WTC11 (cell line): ENCODE measurements at regions not wholly inside any gene's neighbourhood (a gene's known extent, or its start where the extent isn't known, plus 50 kb on each side); places are given as distances from the start of the nearest gene placed in this dataset.

Source experiments
- ATAC-seq: fragments of 200-7000 bp; cut with Tn5 transposase; 2 replicates; pipeline ENCODE4 v1.10.0; 2021; ENCODE audit warnings: mild to moderate bottlenecking, moderate library complexity
- CTCF ChIA-PET: fragments of 300-600 bp; sonication (Branson Sonifier 250); formaldehyde crosslinking; loops from one replicate; lab custom pipeline; 2021; ENCODE audit warnings: antibody characterized with exemption; lab: Charles Lee
- POLR2A ChIA-PET: fragments of 350-600 bp; sonication (Branson Sonifier 250); formaldehyde crosslinking; loops from one replicate; lab custom pipeline; 2021; ENCODE audit warnings: antibody characterized with exemption; lab: Charles Lee
- DNase-seq: peaks from one replicate; pipeline ENCODE4 v3.0.0; 2021; ENCODE audit warnings: low spot score
- H3K27ac Mint-ChIP-seq: 2 replicates; pipeline ENCODE4 v1.8.0; 2021; ENCODE audit warnings: mixed read lengths
- H3K27me3 Mint-ChIP-seq: 2 replicates; pipeline ENCODE4 v1.8.0; 2021; ENCODE audit warnings: low read depth, mild to moderate bottlenecking, moderate library complexity, mixed read lengths
- H3K36me3 Mint-ChIP-seq: 2 replicates; pipeline ENCODE4 v1.8.0; 2021; ENCODE audit warnings: mixed read lengths
- H3K4me1 Mint-ChIP-seq: 2 replicates; pipeline ENCODE4 v1.8.0; 2022; ENCODE audit warnings: mixed read lengths
- H3K4me3 Mint-ChIP-seq: 2 replicates; pipeline ENCODE4 v1.8.0; 2021; ENCODE audit warnings: mild to moderate bottlenecking, moderate library complexity, mixed read lengths
- H3K9me3 Mint-ChIP-seq: 2 replicates; pipeline ENCODE4 v1.8.0; 2021; ENCODE audit warnings: mixed read lengths
- MXD4 ChIP-seq: fragments of 250-450 bp; sonication (Bioruptor Pico); IDR thresholded peaks from 2 replicates; pipeline ENCODE4 v1.8.0; 2021; ENCODE audit warnings: mild to moderate bottlenecking, moderate library complexity, borderline replicate concordance
- NFATC4 ChIP-seq: fragments of 250-450 bp; sonication (Bioruptor Pico); IDR thresholded peaks from 2 replicates; pipeline ENCODE4 v1.9.0; 2021; ENCODE audit warnings: mild to moderate bottlenecking
- NFYB ChIP-seq: sonication (generic); formaldehyde crosslinking; conservative IDR thresholded peaks from 2 replicates; pipeline ENCODE4 v1.8.0; 2022; ENCODE audit warnings: low read depth, missing genetic modification reagents
- NR3C1 ChIP-seq: sonication (generic); formaldehyde crosslinking; conservative IDR thresholded peaks from 2 replicates; pipeline ENCODE4 v1.8.1; 2023; ENCODE audit warnings: low read depth, mild to moderate bottlenecking, missing genetic modification reagents
- ZNF232 ChIP-seq: sonication (generic); formaldehyde crosslinking; IDR thresholded peaks from 2 replicates; pipeline ENCODE4 v1.8.0; 2022; ENCODE audit warnings: mild to moderate bottlenecking, missing genetic modification reagents
- TF ChIP-seq, protein P1 (sequence below): sonication (generic); formaldehyde crosslinking; IDR thresholded peaks from 2 replicates; pipeline ENCODE4 v1.8.0; 2022; ENCODE audit warnings: mild to moderate bottlenecking, missing genetic modification reagents
- TF ChIP-seq, protein P2 (sequence below): sonication (generic); formaldehyde crosslinking; IDR thresholded peaks from 2 replicates; pipeline ENCODE4 v1.8.1; 2023; ENCODE audit warnings: mild to moderate bottlenecking, missing genetic modification reagents, moderate library complexity
- TF ChIP-seq, protein P3 (sequence below): sonication (generic); formaldehyde crosslinking; IDR thresholded peaks from 2 replicates; pipeline ENCODE4 v1.8.1; 2023; ENCODE audit warnings: mild to moderate bottlenecking, missing genetic modification reagents, moderate library complexity
- TF ChIP-seq, protein P4 (sequence below): sonication (generic); formaldehyde crosslinking; IDR thresholded peaks from 2 replicates; pipeline ENCODE4 v1.8.1; 2022; ENCODE audit warnings: low read depth, missing genetic modification reagents, borderline replicate concordance
- TF ChIP-seq, protein P5 (sequence below): fragments of 200-600 bp; IDR thresholded peaks from 2 replicates; pipeline ENCODE4 v1.8.0; 2022; ENCODE audit warnings: antibody characterized with exemption
- TF ChIP-seq, protein P6 (sequence below): sonication (generic); formaldehyde crosslinking; IDR thresholded peaks from 2 replicates; pipeline ENCODE4 v1.8.1; 2023; ENCODE audit warnings: mild to moderate bottlenecking, missing genetic modification reagents

DNA sequence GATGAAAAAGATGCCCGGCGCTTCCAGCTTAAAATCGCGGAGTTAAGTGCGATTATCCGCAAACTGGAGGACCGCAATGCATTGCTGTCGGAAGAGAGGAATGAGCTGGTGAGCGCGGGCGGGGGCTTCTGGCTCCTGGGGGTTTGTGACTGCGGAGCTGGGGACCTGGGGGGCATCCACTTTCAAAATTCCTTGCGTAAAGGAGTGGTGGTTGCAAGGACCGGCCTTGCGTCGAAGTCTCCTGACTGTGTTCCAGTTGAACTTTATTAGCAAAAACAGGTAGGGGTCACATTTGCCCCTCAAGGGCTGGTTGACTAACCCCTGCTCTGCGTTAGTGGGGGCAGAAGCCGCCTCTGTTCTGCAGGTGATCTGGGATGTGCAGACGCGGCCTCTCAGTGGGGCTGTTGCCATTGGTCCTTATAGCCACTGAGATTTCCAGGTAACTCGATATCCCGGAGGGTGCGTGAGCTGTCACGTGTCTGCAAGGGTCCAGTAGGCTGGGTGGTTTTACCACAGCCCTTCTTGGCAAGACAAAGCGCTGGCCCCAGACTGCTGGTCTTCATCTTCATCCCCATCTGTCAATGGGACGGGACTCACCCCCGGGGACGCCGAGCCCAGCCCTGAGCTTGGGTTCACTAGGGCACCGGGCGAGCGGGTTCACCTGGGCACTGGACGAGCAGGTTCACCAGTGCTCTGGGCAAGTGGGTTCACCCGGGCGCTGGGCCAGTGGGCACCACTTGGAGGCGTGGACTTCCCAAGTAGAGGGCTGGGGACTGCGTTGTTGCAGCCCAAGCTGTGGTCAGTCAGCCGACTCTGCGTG, 51.5 kb upstream of the DPYSL4 start:
- H3K27ac Mint-ChIP-seq: no peak overlapping the region
- ChIA-PET POLR2A (no interaction called here), CTCF (interaction anchor here (3.0 kb wide), 1 partner anchor 113 kb away, joined by 12 read pairs; no protein-coding TSS in a partner anchor)
- TF ChIP-seq MXD4 (CRISPR knock-in tag): no peak
- TF ChIP-seq, protein P1, sequence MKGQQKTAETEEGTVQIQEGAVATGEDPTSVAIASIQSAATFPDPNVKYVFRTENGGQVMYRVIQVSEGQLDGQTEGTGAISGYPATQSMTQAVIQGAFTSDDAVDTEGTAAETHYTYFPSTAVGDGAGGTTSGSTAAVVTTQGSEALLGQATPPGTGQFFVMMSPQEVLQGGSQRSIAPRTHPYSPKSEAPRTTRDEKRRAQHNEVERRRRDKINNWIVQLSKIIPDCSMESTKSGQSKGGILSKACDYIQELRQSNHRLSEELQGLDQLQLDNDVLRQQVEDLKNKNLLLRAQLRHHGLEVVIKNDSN (CRISPR knock-in tag): peak; percentile 62
- TF ChIP-seq, protein P2, sequence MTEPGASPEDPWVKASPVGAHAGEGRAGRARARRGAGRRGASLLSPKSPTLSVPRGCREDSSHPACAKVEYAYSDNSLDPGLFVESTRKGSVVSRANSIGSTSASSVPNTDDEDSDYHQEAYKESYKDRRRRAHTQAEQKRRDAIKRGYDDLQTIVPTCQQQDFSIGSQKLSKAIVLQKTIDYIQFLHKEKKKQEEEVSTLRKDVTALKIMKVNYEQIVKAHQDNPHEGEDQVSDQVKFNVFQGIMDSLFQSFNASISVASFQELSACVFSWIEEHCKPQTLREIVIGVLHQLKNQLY: no peak
- TF ChIP-seq, protein P3, sequence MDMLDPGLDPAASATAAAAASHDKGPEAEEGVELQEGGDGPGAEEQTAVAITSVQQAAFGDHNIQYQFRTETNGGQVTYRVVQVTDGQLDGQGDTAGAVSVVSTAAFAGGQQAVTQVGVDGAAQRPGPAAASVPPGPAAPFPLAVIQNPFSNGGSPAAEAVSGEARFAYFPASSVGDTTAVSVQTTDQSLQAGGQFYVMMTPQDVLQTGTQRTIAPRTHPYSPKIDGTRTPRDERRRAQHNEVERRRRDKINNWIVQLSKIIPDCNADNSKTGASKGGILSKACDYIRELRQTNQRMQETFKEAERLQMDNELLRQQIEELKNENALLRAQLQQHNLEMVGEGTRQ: peak; percentile 81
- TF ChIP-seq, all 79 proteins: peak for 2
- Mint-ChIP-seq H3K4me1 (no peaks in the 10 kb centered on the region), H3K9me3 (no peaks in the 10 kb centered on the region), H3K27me3 (no peaks in the 10 kb centered on the region), H3K4me3 (no peak overlapping the region), H3K36me3 (no peaks in the 10 kb centered on the region)
- ATAC-seq: peak; percentile 80
- DNase-seq: no peak

DNA sequence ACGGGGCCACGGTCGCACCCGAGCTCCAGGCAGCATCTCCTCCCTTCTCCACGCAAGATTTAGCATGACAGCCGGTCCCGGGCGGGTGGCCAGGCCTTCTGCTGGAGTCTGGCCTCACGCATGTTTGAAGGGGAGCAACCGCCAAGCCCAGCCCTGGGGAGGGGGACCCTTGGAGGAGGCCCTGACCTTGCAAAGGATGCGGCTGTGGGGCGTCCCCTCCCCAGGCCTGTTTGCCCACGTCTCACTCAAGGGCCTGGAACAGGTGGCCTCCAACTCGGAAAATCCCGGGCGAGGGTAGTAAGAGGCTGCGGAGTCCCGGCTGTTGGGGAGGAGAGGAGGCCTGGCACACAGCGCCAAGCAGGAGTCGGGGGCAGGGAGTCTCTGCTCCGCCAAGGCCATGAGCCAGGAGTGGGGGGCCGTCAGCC, 50.6 kb upstream of the DPYSL4 start:
- no peaks in the 10 kb centered on the region for H3K4me1 Mint-ChIP-seq

More for the DNA sequence above, 50.6 kb upstream of the DPYSL4 start:
- ChIA-PET POLR2A (no interaction called here), CTCF (interaction anchor here (3.0 kb wide), 1 partner anchor 113 kb away, joined by 12 read pairs; no protein-coding TSS in a partner anchor)
- H3K27ac Mint-ChIP-seq: no peak overlapping the region
- no peaks in the 10 kb centered on the region for H3K36me3 Mint-ChIP-seq
- no peaks in the 10 kb centered on the region for H3K27me3 Mint-ChIP-seq
- DNase-seq: peak; percentile 5
- H3K4me3 Mint-ChIP-seq: no peak overlapping the region
- no peak for ATAC-seq
- TF ChIP-seq, protein P4, sequence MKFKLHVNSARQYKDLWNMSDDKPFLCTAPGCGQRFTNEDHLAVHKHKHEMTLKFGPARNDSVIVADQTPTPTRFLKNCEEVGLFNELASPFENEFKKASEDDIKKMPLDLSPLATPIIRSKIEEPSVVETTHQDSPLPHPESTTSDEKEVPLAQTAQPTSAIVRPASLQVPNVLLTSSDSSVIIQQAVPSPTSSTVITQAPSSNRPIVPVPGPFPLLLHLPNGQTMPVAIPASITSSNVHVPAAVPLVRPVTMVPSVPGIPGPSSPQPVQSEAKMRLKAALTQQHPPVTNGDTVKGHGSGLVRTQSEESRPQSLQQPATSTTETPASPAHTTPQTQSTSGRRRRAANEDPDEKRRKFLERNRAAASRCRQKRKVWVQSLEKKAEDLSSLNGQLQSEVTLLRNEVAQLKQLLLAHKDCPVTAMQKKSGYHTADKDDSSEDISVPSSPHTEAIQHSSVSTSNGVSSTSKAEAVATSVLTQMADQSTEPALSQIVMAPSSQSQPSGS (CRISPR knock-in tag): no peak
- TF ChIP-seq NFYB (no peak), NFATC4 (CRISPR knock-in tag) (no peak), ZNF232 (no peak), NR3C1 (CRISPR knock-in tag) (no peak)
- TF ChIP-seq, protein P5, sequence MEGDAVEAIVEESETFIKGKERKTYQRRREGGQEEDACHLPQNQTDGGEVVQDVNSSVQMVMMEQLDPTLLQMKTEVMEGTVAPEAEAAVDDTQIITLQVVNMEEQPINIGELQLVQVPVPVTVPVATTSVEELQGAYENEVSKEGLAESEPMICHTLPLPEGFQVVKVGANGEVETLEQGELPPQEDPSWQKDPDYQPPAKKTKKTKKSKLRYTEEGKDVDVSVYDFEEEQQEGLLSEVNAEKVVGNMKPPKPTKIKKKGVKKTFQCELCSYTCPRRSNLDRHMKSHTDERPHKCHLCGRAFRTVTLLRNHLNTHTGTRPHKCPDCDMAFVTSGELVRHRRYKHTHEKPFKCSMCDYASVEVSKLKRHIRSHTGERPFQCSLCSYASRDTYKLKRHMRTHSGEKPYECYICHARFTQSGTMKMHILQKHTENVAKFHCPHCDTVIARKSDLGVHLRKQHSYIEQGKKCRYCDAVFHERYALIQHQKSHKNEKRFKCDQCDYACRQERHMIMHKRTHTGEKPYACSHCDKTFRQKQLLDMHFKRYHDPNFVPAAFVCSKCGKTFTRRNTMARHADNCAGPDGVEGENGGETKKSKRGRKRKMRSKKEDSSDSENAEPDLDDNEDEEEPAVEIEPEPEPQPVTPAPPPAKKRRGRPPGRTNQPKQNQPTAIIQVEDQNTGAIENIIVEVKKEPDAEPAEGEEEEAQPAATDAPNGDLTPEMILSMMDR: no peak
- TF ChIP-seq, protein P1 (CRISPR knock-in tag): no peak
- TF ChIP-seq, protein P6, sequence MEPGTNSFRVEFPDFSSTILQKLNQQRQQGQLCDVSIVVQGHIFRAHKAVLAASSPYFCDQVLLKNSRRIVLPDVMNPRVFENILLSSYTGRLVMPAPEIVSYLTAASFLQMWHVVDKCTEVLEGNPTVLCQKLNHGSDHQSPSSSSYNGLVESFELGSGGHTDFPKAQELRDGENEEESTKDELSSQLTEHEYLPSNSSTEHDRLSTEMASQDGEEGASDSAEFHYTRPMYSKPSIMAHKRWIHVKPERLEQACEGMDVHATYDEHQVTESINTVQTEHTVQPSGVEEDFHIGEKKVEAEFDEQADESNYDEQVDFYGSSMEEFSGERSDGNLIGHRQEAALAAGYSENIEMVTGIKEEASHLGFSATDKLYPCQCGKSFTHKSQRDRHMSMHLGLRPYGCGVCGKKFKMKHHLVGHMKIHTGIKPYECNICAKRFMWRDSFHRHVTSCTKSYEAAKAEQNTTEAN (CRISPR knock-in tag): no peak
- no peaks in the 10 kb centered on the region for H3K9me3 Mint-ChIP-seq
